HG03442 (cell line): ENCODE measurements at regions not wholly inside any gene's neighbourhood (a gene's known extent, or its start where the extent isn't known, plus 50 kb on each side); places are given as distances from the start of the nearest gene placed in this dataset.
"Not testable (repeated sequence)": the region's sequence is repeated elsewhere in the genome, so short reads cannot be mapped to it uniquely, and the experiment has no call there.

ENCODE experiments used
- ATAC-seq: cut with Tn5 transposase; IDR thresholded peaks from one replicate; pipeline ENCODE4 v1.9.1; 2021; ENCODE audit warnings: mild to moderate bottlenecking, moderate library complexity; ENCODE audit not compliant: unreplicated experiment

GRCh38 chr4:60423573-60424184, 776.4 kb upstream of the ADGRL3 start:
- not testable (repeated sequence) for ATAC-seq

DNA sequence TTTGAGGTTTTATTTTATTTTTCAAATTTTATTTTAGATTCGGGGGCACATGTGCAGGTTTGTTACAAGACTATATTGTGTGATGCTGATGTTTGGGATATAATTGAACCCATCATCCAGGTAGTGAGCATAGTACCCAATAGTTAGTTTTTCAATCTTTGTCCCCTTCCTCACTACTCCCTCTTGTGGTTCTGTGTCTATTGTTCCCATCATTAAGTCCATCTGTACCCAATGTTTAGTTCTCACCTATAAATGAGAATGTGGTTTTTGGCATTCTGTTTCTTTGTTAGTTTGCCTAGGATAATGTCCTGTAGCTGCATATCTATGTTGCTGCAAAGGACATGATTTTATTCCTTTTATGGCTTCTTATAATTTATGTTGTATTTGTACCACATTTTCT, 767.2 kb upstream of the ADGRL3 start:
- no peak for ATAC-seq

GRCh38 chr4:60443068-60443467, 757.1 kb upstream of the ADGRL3 start:
- ATAC-seq = no peak

DNA sequence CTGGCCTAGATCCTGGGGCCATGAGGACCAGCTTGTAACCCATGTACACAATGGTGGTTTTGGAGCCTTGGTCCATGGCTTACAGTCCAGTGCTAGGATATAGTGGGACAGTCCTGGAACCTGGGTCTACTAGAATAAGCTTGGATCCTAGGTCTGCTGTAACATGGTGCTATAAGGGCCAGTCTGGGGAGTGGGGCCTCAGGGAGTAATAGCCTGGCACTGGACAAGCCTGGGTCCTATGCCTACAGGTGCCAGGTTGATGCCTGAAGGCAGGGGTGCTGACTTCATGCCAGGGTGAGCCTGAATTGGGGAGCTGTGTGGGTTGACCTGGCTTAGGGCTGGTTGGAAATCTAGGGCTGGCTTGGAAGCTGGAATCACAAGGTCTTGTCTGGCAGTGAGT, 756.3 kb upstream of the ADGRL3 start:
- ATAC-seq = no peak

DNA sequence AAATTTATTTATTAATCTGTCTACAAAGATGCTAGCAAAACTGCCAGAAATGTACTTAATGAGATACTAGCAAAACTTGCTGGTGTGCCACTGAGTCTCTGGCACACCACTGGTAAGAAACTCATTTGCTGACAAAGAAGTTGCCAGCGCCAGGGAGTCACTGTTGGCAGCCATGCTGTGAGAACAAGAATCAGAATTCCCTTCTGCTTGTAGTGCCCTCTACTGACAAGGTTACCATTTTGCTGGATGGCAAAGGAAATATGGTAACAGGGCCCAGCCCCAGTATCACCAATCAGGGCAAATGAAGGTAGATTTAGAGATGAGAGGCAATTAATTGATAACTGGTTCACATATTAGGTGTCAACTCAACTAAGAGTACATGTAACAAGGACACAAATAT, 750.1 kb upstream of the ADGRL3 start:
- no peak for ATAC-seq

DNA sequence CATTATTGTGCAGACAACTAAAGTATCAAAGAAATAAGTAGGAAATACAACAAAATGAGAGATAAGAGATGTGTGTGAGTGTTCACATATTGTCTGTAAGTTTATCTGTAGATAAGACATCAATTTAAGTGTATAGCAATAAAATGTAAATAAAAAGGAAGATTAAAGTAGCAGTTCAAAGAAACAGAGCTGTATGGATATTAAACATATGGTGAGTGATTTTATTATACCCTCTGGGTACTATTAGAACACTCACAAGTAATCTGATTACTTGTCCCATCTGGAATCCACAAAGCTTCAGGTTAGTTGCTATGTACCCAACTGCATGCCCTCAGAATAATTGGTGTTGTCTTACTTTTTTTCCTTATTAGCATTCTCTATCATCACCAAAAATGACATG, 747.9 kb upstream of the ADGRL3 start:
- no peak for ATAC-seq

DNA sequence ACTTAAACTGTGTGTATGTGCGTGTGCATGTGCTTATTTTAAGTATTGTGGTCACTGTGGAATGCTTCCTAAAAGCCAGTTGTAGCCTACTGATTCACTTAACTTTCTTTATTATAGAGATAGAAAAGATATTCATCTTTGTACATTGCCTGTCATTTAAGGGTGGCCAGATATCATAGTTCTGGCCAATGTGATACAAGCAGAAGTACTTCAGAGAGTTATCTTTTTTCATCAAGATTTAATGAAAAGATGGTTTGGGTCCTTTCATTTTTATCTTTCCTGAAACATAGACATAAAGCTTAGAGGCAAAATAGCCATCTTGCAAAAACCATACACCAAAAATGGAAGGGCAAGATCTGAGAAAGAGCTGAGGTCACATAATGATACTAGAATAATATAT, 744.7 kb upstream of the ADGRL3 start:
- no peak for ATAC-seq

GRCh38 chr4:60461551-60461950, 738.6 kb upstream of the ADGRL3 start:
- no peak for ATAC-seq

DNA sequence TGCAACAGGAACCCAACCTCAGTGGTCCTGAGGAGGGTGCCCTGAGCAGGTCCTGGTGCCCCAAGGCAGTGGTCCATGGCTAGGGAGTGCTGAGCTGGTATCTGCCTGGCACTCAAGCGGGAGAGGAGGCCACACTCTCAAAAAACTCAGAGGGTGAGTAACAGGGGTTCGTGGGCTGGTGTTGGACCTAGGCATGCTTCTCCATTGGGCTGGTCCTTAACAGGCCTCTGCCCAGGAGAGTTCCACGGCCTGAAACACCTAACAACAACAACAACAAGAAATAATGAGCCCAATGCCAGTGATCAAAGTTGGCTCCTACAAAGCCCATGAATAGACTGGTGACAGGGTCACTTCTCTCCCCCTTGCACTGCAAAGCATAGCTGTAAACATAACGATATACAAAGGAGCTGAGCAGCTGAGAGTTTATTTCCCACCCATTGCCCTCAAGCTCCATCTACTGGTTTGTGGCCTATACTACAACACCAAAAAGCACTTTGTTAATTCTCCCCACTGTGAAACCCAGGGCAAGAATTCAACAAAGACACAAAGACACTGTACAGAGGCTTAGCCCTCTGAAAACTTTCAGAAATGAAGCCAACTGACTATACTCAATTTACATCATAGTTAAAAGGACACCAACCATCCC, 736.1 kb upstream of the ADGRL3 start:
- ATAC-seq = no peak

- ATAC-seq = no peak
Observed at GRCh38 chr4:60482921-60483351, 717.2 kb upstream of the ADGRL3 start.

- ATAC-seq = no peak
Observed at GRCh38 chr4:60485276-60485675, 714.9 kb upstream of the ADGRL3 start.

DNA sequence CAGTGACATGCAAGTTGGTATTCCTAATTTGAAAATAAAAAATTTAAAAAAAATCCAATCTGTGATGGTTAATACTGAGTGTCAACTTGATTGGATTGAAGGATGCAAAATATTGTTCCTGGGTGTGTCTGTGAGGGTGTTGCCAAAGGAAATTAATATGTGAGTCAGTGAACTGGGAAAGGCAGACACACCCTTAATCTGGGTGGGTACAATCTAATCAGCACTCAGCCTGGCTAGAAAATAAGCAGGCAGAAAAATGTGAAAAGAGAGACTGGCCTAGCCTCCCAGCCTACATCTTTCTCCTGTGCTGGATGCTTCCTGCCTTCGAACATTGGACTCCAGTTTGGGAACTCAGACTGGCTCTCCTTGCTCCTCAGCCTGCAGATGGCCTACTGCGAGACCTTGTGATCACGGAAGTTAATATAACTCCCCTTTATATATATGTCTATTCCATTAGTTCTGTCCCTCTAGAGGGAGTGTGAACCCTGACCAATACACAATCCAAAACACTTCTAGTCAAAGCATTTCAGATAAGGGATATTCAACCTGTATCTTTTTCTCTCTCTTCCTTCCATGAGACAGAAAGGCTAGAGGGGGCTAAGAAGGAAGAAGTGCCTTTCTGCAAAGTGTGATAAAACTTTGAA, 712.9 kb upstream of the ADGRL3 start:
- ATAC-seq = not testable (repeated sequence)

GRCh38 chr4:60500810-60501209, 699.3 kb upstream of the ADGRL3 start:
- no peak for ATAC-seq

DNA sequence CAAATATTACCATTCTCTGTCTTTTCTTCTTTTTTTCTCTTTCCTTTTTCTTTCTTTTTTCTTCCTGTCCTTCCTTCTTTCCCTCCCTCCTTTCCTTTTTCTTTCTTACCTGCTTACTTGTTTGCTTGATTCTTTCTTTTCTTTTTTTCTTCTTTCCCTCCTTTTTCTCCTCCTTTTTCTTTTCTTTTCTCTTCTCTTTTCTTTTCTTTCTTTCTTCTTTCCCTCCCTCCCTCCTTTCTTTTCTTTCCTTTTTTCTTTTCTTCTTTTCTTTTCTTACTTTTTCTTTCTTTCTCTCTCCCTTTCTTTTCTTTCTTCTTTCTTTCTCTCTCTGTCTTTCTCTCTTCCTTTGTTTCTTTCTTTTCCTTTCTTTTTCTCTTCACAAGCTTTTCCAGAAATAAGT, 697.4 kb upstream of the ADGRL3 start:
- ATAC-seq = no peak

DNA sequence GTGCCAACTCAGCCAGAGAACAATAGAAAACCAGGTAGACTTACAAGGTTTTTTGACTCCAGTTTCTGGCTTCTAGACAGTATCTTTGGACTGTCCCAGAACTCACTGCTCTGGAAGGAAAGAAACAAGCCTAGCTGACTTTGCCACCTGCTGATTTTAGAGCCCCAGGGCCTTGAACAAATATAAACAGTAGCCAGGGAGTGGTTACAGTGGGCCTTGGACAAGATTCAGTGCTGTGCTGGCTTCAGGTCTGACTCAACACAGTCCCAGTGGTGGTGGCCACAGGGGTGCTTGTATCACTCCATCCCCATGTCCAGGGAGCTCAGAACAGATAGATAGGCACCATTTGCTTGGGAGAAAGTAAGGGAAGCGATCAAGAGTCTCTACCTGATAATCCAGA, 694.1 kb upstream of the ADGRL3 start:
- ATAC-seq = no peak

- no peak for ATAC-seq
Observed at GRCh38 chr4:60522265-60522664, 677.9 kb upstream of the ADGRL3 start.

DNA sequence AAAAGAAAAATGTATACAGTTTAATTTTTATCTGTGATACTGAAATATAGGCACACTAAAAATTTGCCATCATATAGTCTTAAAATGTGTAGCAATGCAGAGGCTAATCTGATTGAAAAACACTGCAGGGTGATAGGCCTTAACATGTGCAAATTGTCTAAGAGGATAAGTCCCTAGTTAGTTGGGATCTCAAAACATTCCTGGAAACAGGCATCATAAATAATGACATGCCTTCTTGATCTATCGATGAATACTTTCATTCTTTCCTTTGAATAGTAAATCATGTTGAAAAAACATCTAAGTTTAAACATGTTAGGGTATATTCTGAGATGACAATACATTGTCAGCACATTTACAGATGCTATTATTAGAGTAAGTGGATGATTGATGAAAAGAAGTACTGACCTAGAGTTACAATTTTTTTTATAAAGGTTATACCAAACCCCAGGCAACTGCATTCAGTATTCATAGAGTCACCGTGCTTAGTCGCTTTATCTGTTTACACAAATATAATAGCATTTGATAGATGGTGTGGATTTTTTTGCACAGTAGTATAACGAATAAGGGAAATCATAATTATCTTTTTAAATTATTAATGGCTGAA, 668.2 kb upstream of the ADGRL3 start:
- ATAC-seq = no peak

DNA sequence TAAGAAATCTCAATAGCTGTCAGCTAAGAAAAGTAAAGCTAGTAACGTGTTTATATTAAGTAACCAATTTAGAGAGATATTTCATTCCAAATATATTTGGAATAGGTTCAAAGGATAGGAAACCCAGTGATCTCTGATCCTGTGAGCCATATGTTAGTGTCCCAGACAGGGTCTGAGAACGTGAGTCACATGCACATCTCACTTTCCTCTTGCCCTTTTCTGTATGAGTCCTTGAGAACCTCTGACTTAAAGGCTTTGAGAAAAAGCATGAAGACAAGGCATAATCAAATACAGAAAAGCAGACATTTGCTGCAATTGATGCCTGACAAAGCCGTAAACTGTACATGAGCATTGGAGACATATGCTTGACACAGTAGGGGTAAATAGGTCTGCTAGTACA, 655.1 kb upstream of the ADGRL3 start:
- ATAC-seq = no peak

DNA sequence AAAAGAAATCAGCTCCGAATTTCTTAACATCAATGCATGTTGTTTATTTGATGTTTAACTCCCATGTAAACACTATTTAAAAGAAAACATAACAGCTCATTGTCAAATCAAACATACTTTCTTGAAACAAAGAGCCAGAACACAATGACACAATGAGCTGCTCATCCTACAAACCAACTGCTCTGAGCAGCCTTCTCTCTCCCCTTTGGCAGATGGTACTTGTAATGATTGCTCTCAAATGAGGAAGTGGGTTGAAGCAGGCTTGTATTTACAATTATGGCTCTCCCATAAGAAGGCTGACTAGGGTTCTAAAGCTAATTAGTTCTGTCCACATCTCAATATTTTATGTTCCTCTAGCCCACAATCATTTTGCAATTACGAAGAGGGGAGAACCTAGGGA, 637.8 kb upstream of the ADGRL3 start:
- ATAC-seq = no peak

DNA sequence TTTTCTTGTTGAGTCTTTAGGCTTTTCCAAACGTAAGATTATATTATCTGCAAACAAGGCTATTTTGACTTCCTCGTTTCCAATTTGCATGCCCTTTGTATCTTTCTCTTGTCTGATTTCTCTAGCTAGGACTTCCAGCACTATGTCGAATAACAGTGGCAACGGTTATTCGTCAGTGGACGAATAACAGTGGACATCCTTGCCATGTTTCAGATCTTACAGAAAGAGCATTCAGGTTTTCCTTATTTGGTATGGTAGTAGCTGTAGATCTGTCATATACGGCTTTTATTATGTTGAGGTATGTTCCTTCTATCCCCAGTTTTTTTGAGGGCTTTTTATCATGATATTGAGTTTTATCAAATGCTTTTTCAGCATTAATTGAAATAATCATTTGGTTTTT, 634.6 kb upstream of the ADGRL3 start:
- ATAC-seq = no peak

- ATAC-seq = no peak
Observed at GRCh38 chr4:60575336-60575735, 624.8 kb upstream of the ADGRL3 start.

- no peak for ATAC-seq
Observed at GRCh38 chr4:60579335-60579734, 620.8 kb upstream of the ADGRL3 start.
